DMS114 treated with DMSO at 0.1 percent for 48 hours (cell line): ENCODE measurements at regions not wholly inside any gene's neighbourhood (a gene's known extent, or its start where the extent isn't known, plus 50 kb on each side); places are given as distances from the start of the nearest gene placed in this dataset.

Source experiments
- DNase-seq: peaks from one replicate; lab custom pipeline; 2025; ENCODE audit not compliant: unreplicated experiment; lab: John Stamatoyannopoulos, UW

DNA sequence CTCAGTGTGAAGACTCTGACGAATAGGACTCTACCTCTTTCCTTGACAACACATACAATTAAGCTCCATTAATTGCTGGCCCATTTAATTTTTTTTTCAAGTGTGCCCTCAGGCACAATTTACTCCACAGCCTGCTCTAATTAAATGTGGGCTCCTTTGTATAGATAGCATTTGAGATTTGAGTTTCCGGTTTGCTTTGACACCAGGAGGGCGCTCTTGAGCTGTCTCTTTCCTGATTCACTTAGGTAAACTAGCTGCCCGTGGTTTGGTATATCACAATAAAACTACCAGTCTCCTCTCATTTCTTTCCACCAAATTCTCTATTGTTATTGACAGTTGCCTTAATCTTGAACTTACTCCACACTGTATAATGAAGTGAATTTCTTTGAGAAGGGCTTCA is 666.0 kb downstream of the DSC3 start:
- no peak for DNase-seq

DNA sequence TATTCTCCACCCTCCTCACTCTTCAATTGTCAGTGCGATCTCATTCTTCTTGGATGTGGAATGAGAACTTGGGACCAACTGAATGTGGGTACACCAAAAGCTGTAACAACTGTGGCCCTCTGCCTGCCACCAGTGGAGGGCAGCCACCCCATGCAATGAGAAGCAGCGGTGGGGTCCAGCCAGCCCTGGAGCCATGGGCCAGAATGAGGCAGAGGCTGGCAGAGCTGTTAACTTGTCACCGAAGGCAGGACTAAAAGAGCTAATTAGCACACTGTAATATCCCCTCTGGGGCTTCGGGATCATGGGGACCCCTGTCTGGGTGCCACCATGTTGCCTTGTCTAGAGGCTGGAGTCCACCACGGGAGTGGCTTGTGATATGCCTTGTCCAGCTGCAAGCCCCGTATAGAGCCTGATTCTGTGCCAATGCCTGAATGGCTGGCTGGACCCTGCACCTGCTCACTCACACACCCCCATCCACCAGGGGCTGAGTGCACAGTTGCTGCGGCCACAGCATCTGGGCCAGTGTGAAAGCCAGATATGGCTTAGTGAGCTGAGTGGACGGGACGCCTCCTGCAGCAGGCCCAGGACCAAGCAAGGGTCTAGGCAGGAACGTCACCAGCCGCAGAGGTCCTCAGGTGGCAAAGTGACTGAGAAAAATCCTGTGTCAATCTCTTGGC is 680.5 kb downstream of the DSC3 start:
- no peak for DNase-seq

DNA sequence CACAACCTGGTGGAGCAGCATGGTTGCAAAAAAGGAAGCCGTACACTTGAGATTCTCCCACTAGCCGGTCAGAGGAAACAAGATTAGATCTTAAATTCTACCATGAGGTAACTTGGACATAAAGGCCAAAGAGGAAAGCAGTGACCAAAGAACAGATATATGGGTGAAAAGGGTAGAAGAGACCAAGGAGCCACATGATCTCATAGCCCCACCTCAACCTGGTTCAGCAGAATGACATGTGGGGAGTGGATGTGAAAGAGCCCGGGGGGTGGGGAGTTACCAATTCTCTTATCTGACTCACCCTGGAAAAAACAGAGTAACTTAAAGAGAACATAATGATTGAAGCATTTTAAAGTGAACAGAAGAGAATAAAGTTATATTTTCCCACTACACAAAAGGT is 683.0 kb downstream of the DSC3 start:
- no peak for DNase-seq

DNA sequence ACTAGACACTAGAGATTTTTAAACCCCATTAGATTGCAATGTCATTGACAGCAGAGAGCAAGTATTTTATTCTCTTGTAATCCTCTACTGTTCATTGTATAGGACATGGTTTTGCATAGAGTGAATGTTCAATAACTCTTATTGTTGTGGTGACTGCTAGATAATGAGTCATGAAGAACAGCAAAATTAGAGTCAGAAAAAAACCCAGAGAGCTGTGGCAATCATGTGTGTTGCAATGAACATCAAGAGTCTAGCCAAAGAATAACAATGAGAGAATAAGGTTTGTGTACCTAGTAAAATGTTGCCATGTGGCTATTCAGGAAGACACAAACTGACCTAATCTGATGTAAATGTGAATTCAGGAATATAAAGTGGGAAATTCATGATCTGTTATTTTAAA is 684.0 kb downstream of the DSC3 start:
- DNase-seq: no peak

DNA sequence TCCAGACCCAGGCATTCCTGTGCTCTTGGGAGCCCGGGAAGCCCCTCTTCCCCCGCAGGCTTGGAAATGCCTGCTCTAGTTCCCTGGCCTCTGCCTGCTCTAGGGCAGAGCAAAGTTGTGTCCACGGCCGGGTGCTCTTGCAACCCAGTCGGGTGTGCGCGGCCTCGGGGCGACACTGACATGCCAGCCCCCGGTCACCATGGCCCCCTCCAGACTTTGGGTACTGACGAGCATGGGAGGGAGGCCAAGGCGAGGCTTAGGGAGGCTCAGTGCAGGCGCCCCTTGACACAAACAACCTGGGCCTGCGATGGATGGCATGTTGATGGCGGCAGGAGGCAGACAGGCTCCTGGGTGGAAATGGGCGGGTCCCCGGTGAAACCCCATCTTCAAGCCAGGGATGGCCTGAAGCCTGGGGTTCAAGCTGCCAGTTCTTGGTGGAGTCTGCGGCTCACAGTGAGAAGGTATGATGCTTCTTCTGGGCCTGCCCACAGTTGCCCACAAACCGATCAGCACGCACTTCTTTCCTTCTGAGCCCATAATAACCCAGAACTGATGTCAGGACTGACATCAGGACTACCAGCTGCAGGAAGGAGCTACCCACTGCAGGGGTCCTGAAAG is 689.9 kb downstream of the DSC3 start:
- no peak for DNase-seq

DNA sequence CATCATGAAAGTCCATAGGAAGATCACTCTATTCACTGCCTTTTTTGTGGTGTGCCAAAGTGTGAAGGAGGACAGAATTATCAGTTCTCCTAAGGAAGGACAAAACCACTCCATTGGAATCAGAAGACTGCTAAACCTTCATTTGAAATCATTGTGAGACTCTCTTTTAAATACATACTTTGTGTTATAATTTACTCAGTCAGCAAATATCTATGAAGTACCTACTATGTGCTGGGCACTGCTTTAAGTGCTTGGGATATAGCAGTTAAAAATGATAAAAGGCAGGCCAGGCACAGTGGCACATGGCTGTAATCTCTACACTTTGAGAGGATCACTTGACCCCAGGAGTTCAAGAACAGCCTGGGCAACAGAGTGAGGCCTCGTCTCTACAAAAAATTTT is 692.3 kb downstream of the DSC3 start:
- no peak for DNase-seq

DNA sequence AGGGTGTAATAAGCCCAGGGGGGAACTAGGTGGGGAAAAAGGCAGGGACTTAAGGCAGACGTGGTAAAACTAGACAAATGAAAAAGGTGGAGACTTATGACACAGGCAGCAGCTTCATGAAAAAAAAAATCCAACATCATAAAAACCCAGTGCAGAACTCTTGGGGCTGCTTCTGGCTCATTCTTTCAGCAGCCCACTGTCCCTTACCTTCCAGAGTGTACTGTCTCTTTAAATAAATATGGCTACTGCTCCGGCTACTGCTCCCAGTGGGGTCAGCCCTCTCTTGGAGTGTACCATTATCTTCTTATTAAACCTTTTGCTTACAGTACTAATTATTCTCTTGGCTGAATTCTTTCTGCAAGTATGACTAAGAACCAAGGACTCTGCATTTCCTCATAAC is 699.5 kb downstream of the DSC3 start:
- DNase-seq: no peak

DNA sequence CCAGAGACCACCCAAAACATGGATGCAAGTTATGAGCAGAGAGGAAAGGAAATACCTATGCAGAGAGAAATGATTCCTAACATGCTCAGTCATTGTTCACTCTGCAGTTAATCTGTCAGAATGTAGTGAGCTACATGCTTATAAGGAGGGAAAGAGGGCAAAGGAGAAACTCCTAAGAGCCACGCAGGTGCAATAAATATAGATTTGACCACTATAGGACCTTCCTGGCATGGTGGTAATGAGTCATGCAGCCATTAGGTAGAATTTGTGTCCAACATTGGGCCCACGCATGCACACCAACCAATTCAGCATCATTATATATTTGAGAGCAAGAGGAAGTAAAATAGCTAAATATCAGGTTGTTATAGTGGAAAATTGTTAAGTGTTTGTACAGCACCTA is 699.9 kb downstream of the DSC3 start:
- DNase-seq: no peak

DNA sequence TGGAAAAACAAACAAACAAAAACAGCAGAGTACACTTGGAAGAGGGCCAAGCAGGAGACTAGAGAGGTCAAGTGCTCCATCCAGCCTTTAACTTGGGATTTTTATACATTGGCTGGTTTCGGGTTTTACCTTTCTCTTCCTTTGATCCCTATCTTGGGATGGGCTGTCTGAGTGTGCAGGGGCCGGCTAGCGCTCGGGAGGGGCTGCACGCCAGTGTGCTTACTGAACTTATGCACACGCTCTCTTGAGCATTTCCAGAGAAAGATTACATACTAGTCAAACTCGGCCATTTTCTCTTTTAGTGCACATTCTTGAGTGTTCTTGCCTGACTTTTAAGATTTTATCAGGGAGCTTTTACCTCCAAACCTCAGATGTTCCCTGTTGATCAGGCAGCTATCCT is 707.8 kb downstream of the DSC3 start:
- no peak for DNase-seq

DNA sequence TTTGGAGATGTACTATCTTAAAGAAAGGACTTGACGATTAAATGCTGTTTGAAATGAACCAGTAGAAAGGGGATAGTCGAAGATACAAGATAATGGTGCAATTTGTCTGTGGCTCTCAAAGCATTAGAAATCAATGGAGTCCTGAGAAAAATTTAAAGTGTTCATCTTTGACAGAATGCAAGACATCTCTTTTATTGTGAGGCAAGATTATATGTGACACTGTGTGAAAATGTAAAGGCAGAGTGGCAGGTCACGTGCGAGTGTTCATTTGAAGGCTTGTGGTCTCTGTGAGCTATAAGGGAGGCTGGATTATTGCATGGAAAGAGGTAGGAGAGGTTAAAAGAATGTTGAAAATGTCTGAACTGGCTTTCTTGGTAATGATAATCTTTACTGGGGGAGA is 709.2 kb downstream of the DSC3 start:
- DNase-seq: no peak

DNA sequence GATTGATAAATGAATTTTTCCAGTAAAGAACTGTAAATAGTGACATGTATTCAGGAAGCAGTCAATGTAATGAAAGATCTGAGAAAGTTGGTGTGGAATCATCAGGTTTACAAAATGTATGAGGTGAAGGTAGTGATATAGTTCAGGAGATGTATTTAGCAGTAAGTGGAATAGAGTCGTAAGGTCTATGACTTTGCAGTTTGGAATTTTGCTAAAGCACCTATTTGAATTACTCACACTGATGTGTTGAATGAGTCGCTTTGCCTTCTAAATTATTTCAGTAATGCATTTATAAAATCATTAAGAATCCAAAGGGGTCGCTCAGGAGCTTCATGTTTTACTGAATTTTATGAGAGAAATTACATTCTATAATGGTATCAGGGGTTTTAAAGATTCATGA is 713.7 kb downstream of the DSC3 start:
- DNase-seq: no peak

DNA sequence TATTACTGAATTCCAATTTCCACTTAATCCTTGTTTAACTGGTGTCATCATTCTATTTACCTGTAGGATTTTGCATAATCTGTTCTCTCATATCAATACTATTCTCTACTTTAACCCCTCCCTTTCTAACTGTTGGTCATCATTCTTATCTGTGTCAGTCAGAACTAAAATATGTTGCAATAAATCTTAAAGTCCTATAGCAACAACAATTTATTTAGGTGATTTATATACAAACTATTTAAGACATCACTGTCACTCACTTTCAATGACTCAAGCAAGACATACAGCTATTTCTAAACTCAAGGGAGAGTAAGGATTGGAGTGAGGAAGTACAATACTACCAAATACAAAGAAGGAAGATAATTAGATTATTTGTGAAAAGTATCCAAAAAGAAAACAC is 740.4 kb downstream of the DSC3 start:
- no peak for DNase-seq

DNA sequence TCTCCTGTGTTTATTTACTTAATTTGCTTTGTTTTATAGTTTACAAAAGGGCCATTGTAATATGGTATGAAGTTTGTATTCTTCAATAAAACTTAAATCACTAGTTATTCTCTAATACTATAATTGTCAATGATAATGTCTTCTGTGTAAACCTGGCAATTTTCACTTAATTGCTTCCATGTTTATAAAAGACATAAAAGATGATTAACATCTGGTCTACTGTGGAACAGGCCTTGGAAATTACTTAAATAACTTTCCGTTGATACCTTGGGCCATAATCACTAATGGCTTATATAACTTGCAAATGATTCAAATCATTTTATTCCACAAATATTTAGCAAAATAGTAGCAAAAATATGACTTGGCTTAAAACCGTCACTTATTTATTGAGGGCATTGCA is 743.8 kb downstream of the DSC3 start:
- DNase-seq: no peak

DNA sequence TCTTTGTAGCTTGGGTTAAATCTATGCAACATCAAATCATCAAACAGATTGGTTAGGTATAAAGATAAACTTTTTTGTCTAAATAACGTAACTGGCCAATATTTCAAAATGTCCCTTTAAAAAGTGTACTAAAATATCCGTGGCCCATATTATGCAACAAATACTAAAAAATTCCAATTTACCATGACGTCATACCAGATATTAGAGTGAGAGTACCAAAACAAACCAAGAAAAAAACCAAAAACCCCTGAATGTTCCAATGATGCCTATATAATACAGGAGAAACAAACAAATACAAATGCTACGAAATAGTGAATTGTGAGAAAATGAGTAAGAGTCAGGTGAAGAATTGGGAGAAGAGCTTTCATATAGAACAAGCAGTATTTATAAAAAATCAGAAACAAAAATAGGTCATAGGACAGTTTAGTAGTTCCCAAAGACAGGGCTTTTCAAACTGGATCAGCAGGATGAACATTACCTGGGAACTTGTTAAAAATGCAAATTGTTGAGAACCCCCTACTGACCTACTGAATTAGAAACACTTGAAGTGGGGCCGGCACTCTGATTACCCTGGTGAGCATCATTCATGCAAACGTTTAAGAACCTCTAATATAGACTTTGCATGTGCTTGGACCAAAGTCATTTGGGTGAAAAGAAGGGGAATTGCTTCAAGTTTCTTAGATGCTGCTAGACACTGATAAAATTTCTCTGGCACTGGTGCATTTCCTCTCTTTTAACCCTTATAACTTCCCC is 753.7 kb downstream of the DSC3 start:
- no peak for DNase-seq

DNA sequence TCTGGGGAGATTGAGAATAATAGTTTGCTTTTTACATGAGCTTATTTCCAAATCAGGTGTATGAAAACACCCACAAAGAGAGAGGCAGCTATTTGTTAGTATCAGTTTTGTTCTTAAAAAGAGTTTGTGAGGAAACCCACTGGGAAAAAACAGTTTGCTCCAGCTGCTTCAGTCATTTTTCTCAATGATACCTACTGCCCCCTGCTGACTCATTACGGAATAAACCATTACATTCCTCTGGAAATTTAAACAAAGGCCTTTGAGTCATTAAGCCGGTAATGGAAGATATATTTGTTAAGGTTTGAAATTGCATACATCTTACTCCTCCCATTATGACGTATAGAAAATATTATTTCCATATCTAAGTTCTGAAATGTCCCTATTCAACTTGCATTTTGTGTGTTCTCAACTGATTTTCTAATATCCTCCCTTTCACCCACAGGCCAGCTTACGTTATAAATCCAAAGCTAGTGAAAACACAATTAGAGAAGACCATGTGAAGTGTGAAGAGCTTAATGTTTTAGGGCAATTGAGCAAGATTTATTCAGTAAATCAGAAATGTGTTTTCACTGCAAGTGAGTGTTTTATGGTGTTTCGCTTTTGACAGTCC is 761.6 kb downstream of the DSC3 start:
- peak; percentile 31 for DNase-seq

DNA sequence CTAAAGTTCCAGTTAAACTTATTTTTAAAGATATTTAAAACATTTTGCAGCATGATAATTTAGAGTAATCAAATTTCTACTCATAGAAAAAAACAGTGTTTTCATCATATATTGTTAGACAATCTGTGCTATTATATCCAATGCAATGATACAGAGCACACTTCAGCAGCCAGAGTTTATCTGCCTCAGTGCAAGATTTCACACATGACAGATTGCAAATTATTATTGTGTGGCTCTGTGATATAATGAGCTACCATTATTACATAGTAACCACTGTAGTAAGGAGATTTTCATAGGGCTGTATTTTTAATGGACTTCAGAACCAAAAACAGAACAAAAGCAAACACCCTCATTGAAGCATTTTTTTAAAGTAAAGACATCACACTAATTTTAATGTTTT is 762.4 kb downstream of the DSC3 start:
- no peak for DNase-seq

DNA sequence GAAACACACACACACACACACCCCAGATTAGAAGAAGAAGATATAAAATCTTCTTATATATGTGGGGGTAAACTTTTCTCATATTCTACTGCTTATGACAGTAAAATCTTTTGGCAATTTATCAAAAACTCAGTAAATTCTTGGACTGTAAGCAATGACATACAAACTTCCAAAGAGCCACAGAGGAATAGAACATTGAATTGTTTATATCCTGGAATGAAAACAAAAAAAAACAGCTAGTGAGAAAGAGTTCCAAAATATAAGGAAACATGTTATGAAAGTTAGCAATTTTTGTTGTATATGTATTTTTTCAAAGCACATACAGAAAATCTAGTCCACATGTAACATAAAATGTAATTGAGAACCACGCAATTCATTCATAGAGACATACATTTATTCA is 764.9 kb downstream of the DSC3 start:
- no peak for DNase-seq

DNA sequence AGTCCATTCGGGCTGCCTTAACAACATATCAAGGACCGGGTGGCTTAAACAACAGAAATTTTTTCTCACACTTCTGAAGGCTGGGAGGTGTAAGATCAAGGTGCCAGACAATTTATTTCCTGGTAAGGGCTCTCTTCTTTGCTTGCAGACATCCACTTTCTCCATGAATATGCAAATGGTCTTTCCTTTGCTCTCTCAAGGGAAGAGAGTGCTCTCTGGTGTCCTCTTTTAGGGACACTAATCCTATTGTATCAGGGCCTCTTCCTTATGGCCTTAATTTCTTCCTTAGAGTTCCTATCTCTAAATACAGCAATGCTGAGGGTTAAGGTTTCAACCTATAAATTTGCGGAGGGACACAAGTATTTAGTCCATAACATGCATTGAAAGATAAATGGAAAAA is 770.8 kb downstream of the DSC3 start:
- DNase-seq: no peak

DNA sequence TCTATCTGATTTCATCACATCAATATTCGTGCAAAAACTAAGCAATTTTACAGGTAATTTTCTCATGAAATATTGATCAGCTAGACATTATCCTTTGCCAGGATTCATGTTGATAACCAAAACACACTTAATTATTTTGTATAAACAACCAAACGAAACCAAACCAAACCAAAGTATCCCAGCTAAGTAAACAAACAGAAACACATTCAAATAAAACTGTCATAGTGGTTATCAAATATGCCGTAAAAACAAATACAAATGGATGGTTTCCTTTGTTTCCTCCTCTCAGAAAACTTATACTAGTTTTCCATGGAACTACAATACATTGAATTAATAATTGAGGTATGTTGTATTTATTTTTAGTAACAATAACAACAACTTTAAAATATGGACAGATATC is 777.4 kb downstream of the DSC3 start:
- DNase-seq: no peak

DNA sequence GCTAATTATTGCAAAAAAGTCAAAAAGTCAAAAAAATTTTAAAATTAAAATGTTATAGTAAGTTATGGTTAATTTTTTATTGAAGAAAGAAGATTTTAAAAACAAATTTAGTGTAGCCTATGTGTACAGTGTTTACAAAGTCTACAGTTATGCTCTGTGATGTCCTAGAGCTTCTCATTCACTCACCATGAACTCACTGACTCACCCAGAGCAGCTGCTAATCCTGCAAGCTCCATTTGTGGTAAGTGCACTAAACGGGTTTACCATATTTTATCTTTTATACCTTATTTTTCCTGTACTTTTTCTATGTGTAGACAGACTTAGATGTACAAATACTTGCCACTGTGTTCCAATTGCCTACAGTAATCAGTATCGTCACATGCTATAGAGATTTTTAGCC is 788.2 kb downstream of the DSC3 start:
- no peak for DNase-seq

DNA sequence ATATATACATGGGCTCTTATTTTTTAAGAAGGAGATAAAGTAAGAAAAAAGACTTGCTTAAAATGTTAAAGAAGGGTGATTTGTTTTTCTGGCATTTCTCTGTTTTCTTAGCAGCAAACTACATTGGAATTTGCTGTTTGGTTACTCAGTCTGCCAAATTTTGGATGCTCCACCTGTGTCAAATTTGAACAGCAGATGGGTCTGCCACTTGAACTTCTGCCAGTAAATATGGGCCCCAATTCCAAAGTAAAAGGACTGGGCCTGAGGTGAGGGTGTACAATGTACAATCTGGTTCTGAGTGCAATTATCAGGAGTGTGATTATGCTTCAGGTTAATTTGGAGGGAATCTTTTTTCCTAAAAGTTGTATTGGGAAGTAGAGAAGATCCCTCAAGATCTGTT is 794.5 kb downstream of the DSC3 start:
- no peak for DNase-seq

DNA sequence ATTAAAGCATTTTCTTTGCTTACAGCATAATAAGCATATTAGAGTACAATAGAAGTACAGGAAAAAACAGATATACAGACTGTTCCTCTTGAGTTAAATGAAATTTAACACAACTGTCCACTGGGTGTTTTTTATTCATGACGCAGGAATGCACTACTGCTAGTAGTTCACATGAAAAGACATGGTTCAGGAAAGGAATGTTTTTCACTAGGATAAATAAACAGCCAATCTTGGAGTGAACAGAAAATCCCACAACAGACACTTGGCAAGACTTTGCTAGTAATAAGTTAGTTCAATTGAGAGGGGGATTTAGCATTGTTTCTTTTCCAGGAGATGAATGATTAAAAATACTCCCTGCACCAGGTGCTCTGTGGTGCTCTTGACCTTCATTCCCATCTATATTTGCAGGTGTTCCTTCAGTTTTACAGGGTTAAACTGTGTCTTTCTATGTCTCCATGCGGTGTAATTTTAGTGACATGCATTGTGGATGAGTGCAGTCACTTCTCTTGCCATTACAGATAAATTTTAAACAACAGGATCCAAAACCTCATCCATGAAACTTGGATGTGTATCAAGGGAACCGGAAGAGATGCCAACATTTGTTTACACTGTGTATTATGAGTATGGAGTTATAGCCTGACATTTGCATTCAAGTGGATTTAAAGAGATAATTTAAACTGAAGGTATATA is 796.6 kb downstream of the DSC3 start:
- DNase-seq: no peak
